ENCODE measurements at regions not wholly inside any gene's neighbourhood (a gene's known extent, or its start where the extent isn't known, plus 50 kb on each side); places are given as distances from the start of the nearest gene placed in this dataset.

DNA sequence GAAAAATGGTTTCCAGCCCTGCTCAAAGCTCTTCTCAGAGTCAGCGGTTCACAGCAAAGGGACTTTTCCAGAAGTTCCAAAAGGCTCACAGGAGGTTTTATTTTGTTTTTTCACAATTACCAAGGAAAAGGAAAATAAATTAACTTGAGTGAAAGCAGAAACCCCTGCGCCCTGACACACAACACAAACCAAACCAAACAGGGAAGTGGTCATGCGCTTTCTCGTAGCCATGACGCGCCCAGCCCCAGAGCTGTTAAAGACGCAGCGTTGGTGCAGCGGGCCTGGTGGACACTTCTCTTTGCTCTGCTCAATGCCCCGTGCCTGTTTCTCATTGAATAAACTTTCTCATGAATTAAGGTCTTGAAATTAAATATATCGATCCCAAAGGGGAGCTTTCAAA is 134.4 kb upstream of the LYZL2 start:
- H2BK15ac ChIP-seq (ENCODE audit: low read depth, low read length): no peak overlapping the region
- no peaks in the 10 kb centered on the region for H3K79me1 ChIP-seq (ENCODE audit: insufficient read depth, low read depth, low read length, poor library complexity, severe bottlenecking)
- H4K5ac ChIP-seq (ENCODE audit: insufficient read length, low read depth, low read length): no peak overlapping the region
- H4K20me1 ChIP-seq (ENCODE audit: control insufficient read depth, insufficient read depth, insufficient read length): no peaks in the 10 kb centered on the region
- no peak overlapping the region for H2AK5ac ChIP-seq (ENCODE audit: insufficient read length, low read length)
- H2BK20ac ChIP-seq (ENCODE audit: low read depth, low read length, poor library complexity, severe bottlenecking): no peak overlapping the region
- H3T11ph ChIP-seq (ENCODE audit: low read length): no peak overlapping the region
- DNase-seq: no peak
- no peak overlapping the region for H3K27ac ChIP-seq (ENCODE audit: insufficient read length, low read depth, low read length)
- H4K8ac ChIP-seq (replicated peaks; ENCODE audit: insufficient read length, low read depth, low read length): no peak overlapping the region
- H3K4me1 ChIP-seq (ENCODE audit: insufficient read depth, low read length): no peaks in the 10 kb centered on the region
- H3K14ac ChIP-seq (ENCODE audit: insufficient read depth, low read length): no peak overlapping the region
- no peak overlapping the region; a peak in 1 of 7 replicates for H3K27ac Mint-ChIP-seq
- TF ChIP-seq, protein P1, sequence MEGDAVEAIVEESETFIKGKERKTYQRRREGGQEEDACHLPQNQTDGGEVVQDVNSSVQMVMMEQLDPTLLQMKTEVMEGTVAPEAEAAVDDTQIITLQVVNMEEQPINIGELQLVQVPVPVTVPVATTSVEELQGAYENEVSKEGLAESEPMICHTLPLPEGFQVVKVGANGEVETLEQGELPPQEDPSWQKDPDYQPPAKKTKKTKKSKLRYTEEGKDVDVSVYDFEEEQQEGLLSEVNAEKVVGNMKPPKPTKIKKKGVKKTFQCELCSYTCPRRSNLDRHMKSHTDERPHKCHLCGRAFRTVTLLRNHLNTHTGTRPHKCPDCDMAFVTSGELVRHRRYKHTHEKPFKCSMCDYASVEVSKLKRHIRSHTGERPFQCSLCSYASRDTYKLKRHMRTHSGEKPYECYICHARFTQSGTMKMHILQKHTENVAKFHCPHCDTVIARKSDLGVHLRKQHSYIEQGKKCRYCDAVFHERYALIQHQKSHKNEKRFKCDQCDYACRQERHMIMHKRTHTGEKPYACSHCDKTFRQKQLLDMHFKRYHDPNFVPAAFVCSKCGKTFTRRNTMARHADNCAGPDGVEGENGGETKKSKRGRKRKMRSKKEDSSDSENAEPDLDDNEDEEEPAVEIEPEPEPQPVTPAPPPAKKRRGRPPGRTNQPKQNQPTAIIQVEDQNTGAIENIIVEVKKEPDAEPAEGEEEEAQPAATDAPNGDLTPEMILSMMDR (conservative IDR thresholded peaks at IDR 0.05): no peak
- no peak overlapping the region for H3K56ac ChIP-seq (ENCODE audit: insufficient read length, low read depth, low read length)
- H2BK120ac ChIP-seq (ENCODE audit: low read depth, low read length, poor library complexity, severe bottlenecking): no peak overlapping the region
- no peaks in the 10 kb centered on the region for H3K27me3 ChIP-seq (ENCODE audit: insufficient read depth, low read length)
- no peak overlapping the region for H3K23ac ChIP-seq (ENCODE audit: insufficient read length, low read depth, low read length)
- no peaks in the 10 kb centered on the region for H3K23me2 ChIP-seq (ENCODE audit: insufficient read length, low read depth, low read length, poor library complexity, severe bottlenecking)
- H2BK5ac ChIP-seq (ENCODE audit: insufficient read length, low read length): no peak overlapping the region
- H2AFZ ChIP-seq (ENCODE audit: low read length): no peak overlapping the region
- H3K18ac ChIP-seq (ENCODE audit: insufficient read length, low read depth, low read length): no peak overlapping the region
- peaks cover 25 to 29% of the 10 kb centered on the region in 2 experiments for H3K9me3 Mint-ChIP-seq
- no peak overlapping the region for H3K9ac ChIP-seq (ENCODE audit: extremely low read depth, insufficient read length, low read length)
- peaks cover 0 to 24% (median 4%) of the 10 kb centered on the region in 3 experiments; a peak in 4 of 7 replicates for H3K36me3 Mint-ChIP-seq (ENCODE audit: insufficient read depth in 1 of 3, low read depth in 3 of 3)
- no peak overlapping the region for H3K4me2 ChIP-seq (ENCODE audit: insufficient read depth, insufficient read length, low read length)
- no peaks in the 10 kb centered on the region for H3K9me3 ChIP-seq (ENCODE audit: control insufficient read depth, low read depth, low read length)
- H2BK12ac ChIP-seq (ENCODE audit: insufficient read length, low read depth, low read length): no peak overlapping the region
- H3K4ac ChIP-seq (ENCODE audit: low read depth, low read length): no peak overlapping the region
- WGBS (ENCODE audit: extremely low coverage, insufficient read length, low lambda C conversion rate): no CpG with 5 or more reads among the region's 11 CpGs
- H3K27me3 Mint-ChIP-seq (ENCODE audit: low read depth): peaks cover 2% of the 10 kb centered on the region
- H3K4me1 Mint-ChIP-seq: no peaks in the 10 kb centered on the region
- H3K4me3 Mint-ChIP-seq: no peak overlapping the region
- H4K91ac ChIP-seq (ENCODE audit: insufficient read length, low read depth, low read length): no peak overlapping the region
- no peaks in the 10 kb centered on the region for H3K79me2 ChIP-seq (ENCODE audit: insufficient read depth, low read length)

Measured in H9 (cell line).